HG03558 (cell line): ENCODE measurements at regions not wholly inside any gene's neighbourhood (a gene's known extent, or its start where the extent isn't known, plus 50 kb on each side); places are given as distances from the start of the nearest gene placed in this dataset.
"Not testable (repeated sequence)": the region's sequence is repeated elsewhere in the genome, so short reads cannot be mapped to it uniquely, and the experiment has no call there.

Source experiments
- ATAC-seq: cut with Tn5 transposase; IDR thresholded peaks from one replicate; pipeline ENCODE4 v1.9.1; 2021; ENCODE audit warnings: moderate number of reproducible peaks; ENCODE audit not compliant: unreplicated experiment; ENCODE audit errors: extremely low read depth

- no peak for ATAC-seq
Measured at GRCh38 chr17:68097161-68097805, 61.7 kb downstream of the KPNA2 start.

DNA sequence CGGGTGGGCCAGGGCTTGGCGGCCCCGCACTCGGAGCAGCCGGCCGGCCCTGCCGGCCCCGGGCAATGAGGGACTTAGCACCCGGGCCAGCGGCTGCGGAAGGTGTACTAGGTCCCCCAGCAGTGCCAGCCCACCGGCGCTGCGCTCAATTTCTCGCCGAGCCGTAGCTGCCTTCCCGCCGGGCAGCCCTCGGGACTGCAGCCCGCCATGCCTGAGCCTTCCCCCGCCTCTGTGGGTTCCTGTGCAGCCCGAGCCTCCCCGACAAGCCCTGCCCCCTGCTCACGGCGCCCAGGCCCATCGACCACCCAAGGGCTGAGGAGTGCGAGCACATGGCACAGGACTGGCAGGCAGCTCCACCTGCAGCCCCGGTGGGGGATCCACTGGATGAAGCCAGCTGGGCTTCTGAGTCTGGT, 63.8 kb downstream of the KPNA2 start:
- ATAC-seq: not testable (repeated sequence)

DNA sequence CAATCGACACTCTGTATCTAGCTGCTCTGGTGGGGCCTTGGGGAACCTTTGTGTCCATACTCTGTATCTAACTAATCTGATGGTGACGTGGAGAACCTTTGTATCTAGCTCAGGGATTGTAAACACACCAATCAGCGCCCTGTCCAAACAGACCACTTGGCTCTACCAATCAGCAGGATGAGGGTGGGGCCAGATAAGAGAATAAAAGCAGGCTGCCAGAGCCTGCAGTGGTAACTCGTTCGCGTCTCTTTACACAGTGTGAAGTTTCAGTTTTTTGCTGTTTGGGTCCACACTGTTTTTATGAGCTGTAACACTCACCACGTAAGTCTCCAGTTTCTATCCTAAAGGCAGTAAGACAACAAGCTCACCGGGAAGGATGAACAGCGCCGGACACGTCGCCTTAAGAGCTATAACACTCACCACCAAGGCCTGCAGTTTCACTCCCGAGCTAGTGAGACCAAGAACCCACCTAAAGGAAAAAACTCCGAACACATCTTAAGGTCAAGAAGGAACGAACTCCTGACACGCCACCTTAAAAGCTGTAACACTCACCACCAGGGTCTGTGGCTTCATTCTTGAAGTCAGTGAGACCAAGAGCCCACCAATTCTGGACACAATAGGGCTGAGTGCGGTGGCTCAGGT, 64.6 kb downstream of the KPNA2 start:
- ATAC-seq: no peak

- ATAC-seq: peak; percentile 52
Measured at GRCh38 chr17:68101075-68101986, 65.8 kb downstream of the KPNA2 start.

GRCh38 chr17:68101987-68102314, 66.4 kb downstream of the KPNA2 start:
- no peak for ATAC-seq

- ATAC-seq: no peak
Measured at GRCh38 chr17:68102318-68102758, 66.8 kb downstream of the KPNA2 start.

- no peak for ATAC-seq
Measured at GRCh38 chr17:68103148-68103547, 67.6 kb downstream of the KPNA2 start.

GRCh38 chr17:68106085-68106484, 70.5 kb downstream of the KPNA2 start:
- ATAC-seq: no peak

DNA sequence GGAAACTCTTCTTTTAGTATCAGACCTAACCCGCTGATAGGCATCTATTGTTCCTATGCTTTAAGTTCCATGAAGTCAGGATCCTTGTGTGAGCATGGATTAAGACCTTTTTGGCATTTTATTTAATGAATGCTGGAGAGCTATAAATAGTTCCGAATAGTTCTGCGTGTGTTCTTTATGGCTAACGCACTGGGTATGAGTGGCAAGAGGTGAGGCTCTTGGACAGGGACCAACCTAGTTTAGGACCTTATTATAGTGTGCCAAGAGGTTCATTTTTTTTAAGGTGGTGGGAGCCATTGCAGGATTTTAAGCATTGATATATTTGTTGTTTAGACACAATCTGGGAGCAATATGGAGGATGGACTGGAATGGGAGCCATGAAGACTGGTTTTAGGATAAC, 71.8 kb downstream of the KPNA2 start:
- ATAC-seq: no peak

DNA sequence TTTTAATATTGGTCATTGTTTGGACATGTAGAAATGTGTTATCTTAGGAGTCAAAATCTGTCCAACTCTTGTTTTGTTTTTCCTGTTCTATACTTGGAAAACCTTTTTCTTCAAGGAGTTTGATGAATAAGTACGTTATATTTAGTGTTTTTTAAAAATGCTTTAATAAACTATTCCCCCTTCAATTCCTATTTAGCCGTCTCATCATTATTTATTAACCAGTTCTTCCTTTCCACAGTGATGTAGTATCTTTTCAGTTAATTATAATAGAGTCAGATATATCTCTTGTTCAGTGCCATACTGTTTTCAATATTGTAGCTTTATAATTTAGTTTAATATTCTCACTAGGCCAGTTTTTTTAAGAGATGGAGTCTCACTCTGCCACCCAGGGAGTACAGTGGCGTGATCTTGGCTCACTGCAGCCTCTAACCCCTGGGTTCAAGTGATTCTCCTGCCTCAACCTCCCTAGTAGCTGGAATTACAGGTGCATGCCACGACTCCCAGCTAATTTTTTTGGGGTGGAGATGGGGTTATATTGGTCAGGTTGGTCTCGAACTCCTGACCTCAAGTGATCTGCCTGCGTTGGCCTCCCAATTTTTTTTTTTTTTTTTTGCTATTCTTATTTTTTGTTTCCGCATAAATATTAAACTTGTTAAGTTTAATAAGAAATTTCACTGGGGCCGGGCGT, 72.9 kb downstream of the KPNA2 start:
- no peak for ATAC-seq

DNA sequence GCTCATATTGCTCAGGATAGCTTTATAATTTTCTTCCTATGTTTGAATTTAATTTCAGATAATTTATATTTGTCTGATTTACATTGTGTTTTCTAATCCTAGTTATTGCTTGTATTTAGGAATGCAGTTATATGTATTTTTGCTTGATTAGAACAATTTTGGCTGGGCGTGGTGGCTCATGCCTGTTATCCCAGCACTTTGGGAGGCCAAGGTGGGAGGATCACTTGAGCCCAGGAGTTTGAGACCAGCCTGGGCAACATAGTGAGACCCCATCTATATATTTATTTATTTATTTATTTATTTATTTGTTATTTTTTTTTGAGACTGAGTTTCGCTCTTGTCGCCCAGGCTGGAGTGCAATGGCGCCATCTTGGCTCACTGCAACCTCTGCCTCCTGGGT, 73.9 kb downstream of the KPNA2 start:
- not testable (repeated sequence) for ATAC-seq

- not testable (repeated sequence) for ATAC-seq
Measured at GRCh38 chr17:68116211-68116610, 80.7 kb downstream of the KPNA2 start.

DNA sequence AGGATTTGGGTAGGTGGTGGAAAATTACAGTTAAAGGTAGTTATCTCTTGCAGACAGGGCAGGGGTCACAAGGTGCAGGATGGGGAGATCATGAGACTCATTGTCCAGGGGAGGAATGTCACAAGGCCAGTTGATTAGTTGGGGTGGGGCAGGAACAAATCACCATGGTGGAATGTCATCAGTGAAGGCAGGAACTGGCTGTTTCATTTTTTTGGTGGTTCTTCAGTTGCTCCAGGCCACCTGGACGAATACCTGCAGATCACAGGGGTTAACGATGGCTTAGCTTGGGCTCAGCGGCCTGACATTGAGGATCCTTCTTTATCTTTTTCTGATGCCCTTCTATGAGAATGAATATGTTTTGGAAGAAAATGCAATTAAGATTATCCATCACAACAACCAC, 87.1 kb downstream of the KPNA2 start:
- ATAC-seq: no peak

- ATAC-seq: no peak
Measured at GRCh38 chr17:68125111-68125870, 89.8 kb downstream of the KPNA2 start.

- no peak for ATAC-seq
Measured at GRCh38 chr17:68127914-68128313, 92.4 kb downstream of the KPNA2 start.

- ATAC-seq: no peak
Measured at GRCh38 chr17:68131456-68131855, 95.9 kb downstream of the KPNA2 start.

DNA sequence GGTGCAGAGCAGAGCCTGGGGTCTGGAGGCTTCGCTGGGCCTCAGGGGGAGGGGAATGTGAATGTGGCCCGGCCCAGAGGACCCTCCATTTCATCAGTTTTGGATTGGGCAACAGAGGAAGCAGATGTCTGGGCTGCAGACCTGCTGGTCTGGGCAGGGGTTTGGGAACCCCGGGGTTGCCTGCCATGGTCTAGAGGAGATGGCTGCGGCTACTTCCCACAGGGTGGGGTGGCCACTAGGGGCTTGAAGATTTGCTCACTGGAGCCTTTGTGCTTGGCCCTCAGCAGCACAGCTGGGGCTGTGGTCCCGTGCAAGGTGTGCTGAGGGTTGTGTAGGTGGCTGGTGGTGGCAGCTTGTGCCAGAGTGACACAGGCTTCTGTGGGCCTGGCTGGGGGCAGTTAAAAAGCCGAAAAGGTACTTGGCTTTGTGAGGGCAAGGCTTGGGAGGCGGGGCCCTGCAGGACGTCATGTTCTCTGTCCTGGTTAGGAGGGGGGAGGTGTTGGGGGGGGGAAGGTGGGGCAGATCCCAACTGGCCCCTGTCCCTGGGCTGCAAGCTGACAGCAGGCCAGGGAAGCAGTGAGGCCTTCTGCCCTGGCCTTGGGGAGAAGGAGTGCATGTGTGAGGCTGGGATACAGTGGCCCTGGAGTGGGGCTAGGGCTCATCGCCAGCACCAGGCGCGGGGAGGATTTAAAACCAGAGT, 98.0 kb downstream of the KPNA2 start:
- no peak for ATAC-seq

DNA sequence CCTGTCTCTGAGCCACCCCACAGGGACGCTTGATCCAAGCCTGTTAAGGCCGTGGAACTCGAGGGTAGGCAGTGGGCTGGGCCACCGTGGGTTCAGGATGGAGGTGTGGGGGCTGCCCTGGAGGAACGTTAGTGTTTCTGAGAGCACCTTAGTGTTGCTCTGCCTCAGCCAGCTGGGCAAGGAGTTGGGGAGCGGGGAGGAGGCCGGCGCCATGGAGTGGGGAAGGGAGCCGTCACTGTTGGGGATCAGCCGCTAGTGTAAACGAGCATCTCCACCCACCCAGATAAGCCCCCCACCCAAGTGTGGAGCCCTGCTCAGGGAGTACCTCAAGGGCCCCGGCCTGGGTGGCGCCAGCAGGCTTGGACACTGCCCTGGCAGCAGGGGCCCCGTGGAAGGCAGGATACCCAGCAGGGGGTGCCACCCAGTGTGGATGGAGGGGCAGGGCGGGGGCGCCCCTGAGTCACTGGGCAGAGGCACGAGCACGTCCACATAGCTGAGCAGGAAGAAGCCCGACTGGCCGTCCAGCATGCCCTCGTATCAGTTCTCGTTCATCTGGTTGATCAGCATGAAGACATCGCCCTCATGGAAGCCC, 98.6 kb downstream of the KPNA2 start:
- no peak for ATAC-seq

GRCh38 chr17:68134731-68135130, 99.2 kb downstream of the KPNA2 start:
- ATAC-seq: no peak
